WTC11 (cell line): ENCODE measurements at regions not wholly inside any gene's neighbourhood (a gene's known extent, or its start where the extent isn't known, plus 50 kb on each side); places are given as distances from the start of the nearest gene placed in this dataset.

Experiments used
- ATAC-seq: fragments of 200-7000 bp; cut with Tn5 transposase; 2 replicates; pipeline ENCODE4 v1.10.0; 2021; ENCODE audit warnings: mild to moderate bottlenecking, moderate library complexity
- CTCF ChIA-PET: fragments of 300-600 bp; sonication (Branson Sonifier 250); formaldehyde crosslinking; loops from one replicate; lab custom pipeline; 2021; ENCODE audit warnings: antibody characterized with exemption; lab: Charles Lee
- POLR2A ChIA-PET: fragments of 350-600 bp; sonication (Branson Sonifier 250); formaldehyde crosslinking; loops from one replicate; lab custom pipeline; 2021; ENCODE audit warnings: antibody characterized with exemption; lab: Charles Lee
- DNase-seq: peaks from one replicate; pipeline ENCODE4 v3.0.0; 2021; ENCODE audit warnings: low spot score
- H3K27ac Mint-ChIP-seq: 2 replicates; pipeline ENCODE4 v1.8.0; 2021; ENCODE audit warnings: mixed read lengths
- H3K27me3 Mint-ChIP-seq: 2 replicates; pipeline ENCODE4 v1.8.0; 2021; ENCODE audit warnings: low read depth, mild to moderate bottlenecking, moderate library complexity, mixed read lengths
- H3K36me3 Mint-ChIP-seq: 2 replicates; pipeline ENCODE4 v1.8.0; 2021; ENCODE audit warnings: mixed read lengths
- H3K4me1 Mint-ChIP-seq: 2 replicates; pipeline ENCODE4 v1.8.0; 2022; ENCODE audit warnings: mixed read lengths
- H3K4me3 Mint-ChIP-seq: 2 replicates; pipeline ENCODE4 v1.8.0; 2021; ENCODE audit warnings: mild to moderate bottlenecking, moderate library complexity, mixed read lengths
- H3K9me3 Mint-ChIP-seq: 2 replicates; pipeline ENCODE4 v1.8.0; 2021; ENCODE audit warnings: mixed read lengths
- AR ChIP-seq: fragments of 250-450 bp; sonication (Bioruptor Pico); IDR thresholded peaks from 2 replicates; pipeline ENCODE4 v1.9.0; 2021; ENCODE audit warnings: mild to moderate bottlenecking
- CREB1 ChIP-seq: sonication (generic); formaldehyde crosslinking; IDR thresholded peaks from 2 replicates; pipeline ENCODE4 v1.8.0; 2023; ENCODE audit warnings: mild to moderate bottlenecking, missing genetic modification reagents
- CTCF ChIP-seq: fragments of 200-600 bp; IDR thresholded peaks from 2 replicates; pipeline ENCODE4 v1.8.0; 2022; ENCODE audit warnings: antibody characterized with exemption
- E2F5 ChIP-seq: sonication (generic); formaldehyde crosslinking; IDR thresholded peaks from 2 replicates; pipeline ENCODE4 v1.8.1; 2022; ENCODE audit warnings: mild to moderate bottlenecking, moderate library complexity, missing genetic modification reagents
- ELF4 ChIP-seq: sonication (generic); formaldehyde crosslinking; IDR thresholded peaks from 2 replicates; pipeline ENCODE4 v1.8.1; 2022; ENCODE audit warnings: low read depth, mild to moderate bottlenecking, moderate library complexity, missing genetic modification reagents
- ESRRA ChIP-seq: sonication (generic); formaldehyde crosslinking; IDR thresholded peaks from 2 replicates; pipeline ENCODE4 v1.8.1; 2022; ENCODE audit warnings: mild to moderate bottlenecking, missing genetic modification reagents, borderline replicate concordance
- FOXP1 ChIP-seq: sonication (generic); formaldehyde crosslinking; IDR thresholded peaks from 2 replicates; pipeline ENCODE4 v1.8.0; 2022; ENCODE audit warnings: missing genetic modification reagents, mild to moderate bottlenecking, moderate library complexity, borderline replicate concordance
- FOXP4 ChIP-seq: sonication (generic); formaldehyde crosslinking; IDR thresholded peaks from 2 replicates; pipeline ENCODE4 v1.8.0; 2022; ENCODE audit warnings: mild to moderate bottlenecking, missing genetic modification reagents
- HMGA2 ChIP-seq: fragments of 250-450 bp; sonication (Bioruptor Pico); IDR thresholded peaks from 2 replicates; pipeline ENCODE4 v1.4.0; 2021; ENCODE audit warnings: mild to moderate bottlenecking, moderate library complexity
- HMGXB4 ChIP-seq: sonication (generic); formaldehyde crosslinking; IDR thresholded peaks from 2 replicates; pipeline ENCODE4 v1.8.1; 2023; ENCODE audit warnings: mild to moderate bottlenecking, moderate library complexity, missing genetic modification reagents
- NFE2L1 ChIP-seq: sonication (generic); formaldehyde crosslinking; IDR thresholded peaks from 2 replicates; pipeline ENCODE4 v1.8.1; 2023; ENCODE audit warnings: missing genetic modification reagents
- PREB ChIP-seq: sonication (generic); formaldehyde crosslinking; IDR thresholded peaks from 2 replicates; pipeline ENCODE4 v1.8.1; 2022; ENCODE audit warnings: mild to moderate bottlenecking, missing genetic modification reagents, moderate library complexity, borderline replicate concordance
- SP1 ChIP-seq: sonication (generic); formaldehyde crosslinking; conservative IDR thresholded peaks from 2 replicates; pipeline ENCODE4 v1.8.1; 2022; ENCODE audit warnings: missing genetic modification reagents
- TEAD1 ChIP-seq: sonication (generic); formaldehyde crosslinking; IDR thresholded peaks from 2 replicates; pipeline ENCODE4 v1.8.0; 2022; ENCODE audit warnings: mild to moderate bottlenecking, missing genetic modification reagents
- ZNF219 ChIP-seq: sonication (generic); formaldehyde crosslinking; IDR thresholded peaks from 2 replicates; pipeline ENCODE4 v1.8.0; 2023; ENCODE audit warnings: missing genetic modification reagents, mild to moderate bottlenecking, borderline replicate concordance
- ZNF263 ChIP-seq: sonication (generic); formaldehyde crosslinking; IDR thresholded peaks from 2 replicates; pipeline ENCODE4 v1.8.1; 2022; ENCODE audit warnings: low read depth, mild to moderate bottlenecking, moderate library complexity, missing genetic modification reagents
- ZNF281 ChIP-seq: sonication (generic); formaldehyde crosslinking; IDR thresholded peaks from 2 replicates; pipeline ENCODE4 v1.8.0; 2023; ENCODE audit warnings: mild to moderate bottlenecking, missing genetic modification reagents
- ZNF317 ChIP-seq: sonication (generic); formaldehyde crosslinking; IDR thresholded peaks from 2 replicates; pipeline ENCODE4 v1.8.1; 2023; ENCODE audit warnings: low read depth, mild to moderate bottlenecking, moderate library complexity, missing genetic modification reagents, borderline replicate concordance
- ZNF423 ChIP-seq: fragments of 250-450 bp; sonication (Bioruptor Pico); IDR thresholded peaks from 2 replicates; pipeline ENCODE4 v2.1.2; 2022; ENCODE audit warnings: mild to moderate bottlenecking, moderate library complexity

- no peak for DNase-seq
- Mint-ChIP-seq H3K9me3 (peaks cover 17% of the 10 kb centered on the region), H3K27ac (no peak overlapping the region), H3K4me3 (no peak overlapping the region), H3K27me3 (peaks cover 2% of the 10 kb centered on the region; the same call in 1 of the 2 replicates), H3K36me3 (peaks cover 11% of the 10 kb centered on the region), H3K4me1 (no peaks in the 10 kb centered on the region)
- no peak for TF ChIP-seq FOXP4 (CRISPR knock-in tag)
- TF ChIP-seq ZNF219, result no peak
- no peak for TF ChIP-seq E2F5 (CRISPR knock-in tag)
- no peak for TF ChIP-seq PREB
- no peak for TF ChIP-seq CTCF
- no peak for TF ChIP-seq ELF4 (CRISPR knock-in tag)
- TF ChIP-seq ZNF423 (CRISPR knock-in tag), result no peak
- TF ChIP-seq ESRRA, result no peak
- no peak for TF ChIP-seq ZNF263 (CRISPR knock-in tag)
- TF ChIP-seq CREB1 (CRISPR knock-in tag), result no peak
- no peak for TF ChIP-seq ZNF317 (CRISPR knock-in tag)
- TF ChIP-seq HMGA2, result no peak
- no peak for TF ChIP-seq TEAD1 (CRISPR knock-in tag)
- TF ChIP-seq NFE2L1, result no peak
- TF ChIP-seq FOXP1 (CRISPR knock-in tag), result no peak
- ChIA-PET POLR2A (no interaction called here), CTCF (no interaction called here)
- ATAC-seq, result no peak
Measured at GRCh38 chr2:241983571-241984270, 114.2 kb downstream of the RTP5 start.

- ChIA-PET POLR2A (no interaction called here), CTCF (no interaction called here)
- Mint-ChIP-seq H3K27ac (no peak overlapping the region), H3K4me1 (no peaks in the 10 kb centered on the region), H3K9me3 (peaks cover 19% of the 10 kb centered on the region), H3K4me3 (no peak overlapping the region), H3K27me3 (peaks cover 2% of the 10 kb centered on the region; the same call in 1 of the 2 replicates), H3K36me3 (peaks cover 11% of the 10 kb centered on the region)
- DNase-seq (no peak), ATAC-seq (no peak)
- no peak for TF ChIP-seq ZNF219
Measured at GRCh38 chr2:241984271-241984655, 114.7 kb downstream of the RTP5 start.

- POLR2A ChIA-PET, result no interaction called here
- no peak for TF ChIP-seq SP1
- TF ChIP-seq ZNF281 (CRISPR knock-in tag), result no peak
- no peak for TF ChIP-seq AR (CRISPR knock-in tag)
- no peak for TF ChIP-seq HMGXB4 (CRISPR knock-in tag)
- no peak for TF ChIP-seq ZNF219
Measured at GRCh38 chr2:241984658-241985057, 115.1 kb downstream of the RTP5 start.

More at GRCh38 chr2:241984658-241985057, 115.1 kb downstream of the RTP5 start:
- ATAC-seq (no peak), DNase-seq (no peak)
- no peaks in the 10 kb centered on the region for H3K4me1 Mint-ChIP-seq
- peaks cover 11% of the 10 kb centered on the region for H3K36me3 Mint-ChIP-seq
- peaks cover 23% of the 10 kb centered on the region for H3K9me3 Mint-ChIP-seq
- H3K27me3 Mint-ChIP-seq, result peaks cover 2% of the 10 kb centered on the region; the same call in 1 of the 2 replicates
- CTCF ChIA-PET, result no interaction called here
- H3K4me3 Mint-ChIP-seq, result no peak overlapping the region
- H3K27ac Mint-ChIP-seq, result no peak overlapping the region
